GM11168 (cell line): ENCODE measurements at regions not wholly inside any gene's neighbourhood (a gene's known extent, or its start where the extent isn't known, plus 50 kb on each side); places are given as distances from the start of the nearest gene placed in this dataset.

ENCODE experiments used
- in situ Hi-C: fragments of 300-500 bp; cut with MboI; formaldehyde crosslinking; loops from one replicate; pipeline ENCODE4 v1.12.0; 2022; ENCODE audit warnings: low sequenced_read_pairs; ENCODE audit not compliant: unreplicated experiment

- in situ Hi-C loops: no loop called here
These were observed 148.3 kb downstream of the C1orf94 start for GRCh38 chr1:34324879-34325440.

- in situ Hi-C loops: no loop called here
These were observed 151.6 kb downstream of the C1orf94 start for GRCh38 chr1:34328281-34328799.

- in situ Hi-C loops: no loop called here
These were observed 153.4 kb downstream of the C1orf94 start for GRCh38 chr1:34330061-34330460.

- in situ Hi-C loops: no loop called here
These were observed 154.6 kb downstream of the C1orf94 start for GRCh38 chr1:34331020-34331926.

DNA sequence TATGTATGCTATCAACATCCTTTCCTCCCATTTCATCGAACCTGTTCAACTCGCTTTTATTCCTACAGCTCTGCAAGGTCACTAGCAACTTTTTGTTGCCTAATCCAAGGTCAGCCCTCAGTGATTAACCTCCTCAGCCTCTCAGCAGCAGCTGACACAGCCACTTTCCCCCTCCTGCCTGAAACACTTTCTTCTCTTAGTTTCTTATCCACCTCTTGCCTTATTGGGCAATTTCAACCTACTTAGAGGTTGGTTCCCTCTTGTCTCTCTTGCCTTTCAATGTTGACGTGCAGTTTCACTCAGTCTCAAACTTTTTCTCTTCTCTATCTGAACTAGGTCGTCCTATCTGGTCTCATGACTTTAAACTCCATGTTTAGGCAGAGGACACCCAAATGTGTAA is 156.3 kb downstream of the C1orf94 start:
- in situ Hi-C loops: no loop called here

DNA sequence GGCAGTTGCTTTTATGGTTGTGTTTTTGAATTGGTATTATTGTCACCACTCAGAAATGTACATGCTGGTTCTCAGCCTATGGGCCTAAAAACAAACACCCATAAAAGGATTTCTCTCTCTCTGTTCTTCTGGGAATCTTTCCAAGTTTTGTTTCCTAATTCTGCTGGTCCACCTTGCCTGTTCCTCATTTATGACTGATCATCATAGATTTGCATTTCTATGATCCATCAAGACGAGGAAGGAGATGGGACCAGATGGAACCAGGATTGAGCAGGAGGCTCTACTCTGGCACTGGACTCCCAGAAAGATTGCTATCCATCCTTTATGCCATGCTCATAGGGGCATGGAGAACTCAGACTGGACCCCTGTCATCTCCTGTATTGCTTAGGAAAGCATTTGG is 162.2 kb downstream of the C1orf94 start:
- in situ Hi-C loops: no loop called here

DNA sequence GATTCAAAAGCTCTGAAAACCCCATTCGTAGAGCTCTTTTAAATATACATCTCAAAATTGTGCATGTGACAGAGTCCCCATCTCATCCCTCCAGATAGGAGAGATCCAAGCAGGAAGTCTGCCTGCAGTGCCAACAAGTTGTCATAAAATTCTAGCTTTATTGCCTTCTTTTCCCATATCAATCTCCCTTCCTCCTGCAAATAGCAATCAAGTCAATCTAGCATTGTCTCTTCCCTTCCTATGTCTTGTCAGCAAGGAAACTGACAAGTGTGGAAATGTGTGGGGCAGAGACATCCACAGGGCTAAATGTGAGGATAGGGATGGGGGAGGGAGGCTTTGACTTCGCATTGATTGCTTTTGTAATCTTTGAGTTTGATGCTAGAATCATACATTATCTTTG is 165.2 kb downstream of the C1orf94 start:
- in situ Hi-C loops: no loop called here

GRCh38 chr1:34342334-34342733 is 165.6 kb downstream of the C1orf94 start:
- in situ Hi-C loops: no loop called here

DNA sequence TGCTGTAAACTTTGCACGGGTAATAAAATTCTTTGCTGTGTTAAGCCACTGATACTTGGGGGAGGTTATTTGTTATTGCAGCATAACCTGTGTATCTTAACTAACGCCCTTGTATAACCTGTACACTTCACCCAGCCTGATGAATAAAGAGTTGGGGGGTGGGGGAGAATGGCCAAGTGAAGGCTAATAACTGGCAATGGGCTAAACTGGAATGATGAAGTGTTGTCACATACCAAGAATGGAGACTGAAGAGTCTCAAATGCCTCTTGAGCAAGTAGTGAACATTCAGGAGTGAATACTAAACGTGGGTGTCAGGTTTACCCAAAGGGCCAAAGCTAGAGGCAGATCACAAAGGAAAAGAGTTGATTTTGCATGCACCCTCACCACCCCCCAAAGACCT is 169.4 kb downstream of the C1orf94 start:
- in situ Hi-C loops: no loop called here

- in situ Hi-C loops: no loop called here
These were observed 176.7 kb downstream of the C1orf94 start for GRCh38 chr1:34353409-34353808.

DNA sequence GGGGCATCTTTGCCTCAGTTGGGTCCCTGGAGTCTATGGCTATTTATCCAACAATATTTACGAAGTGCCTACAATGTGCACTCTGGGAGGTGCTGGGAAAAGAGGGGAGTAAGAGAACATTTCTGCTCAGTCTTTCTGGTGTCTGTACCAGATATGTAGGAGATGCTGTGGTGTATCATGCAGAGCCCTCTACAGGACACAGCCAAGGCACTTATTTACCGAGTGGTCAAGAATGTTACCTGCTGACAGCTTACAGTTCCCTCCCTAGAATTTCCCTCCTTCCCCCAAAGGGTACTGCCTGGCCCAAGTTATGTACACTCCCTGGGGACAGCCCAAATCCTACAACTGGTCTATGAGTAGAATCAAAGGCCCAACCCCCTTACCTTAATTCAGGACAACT is 177.7 kb downstream of the C1orf94 start:
- in situ Hi-C loops: no loop called here

- in situ Hi-C loops: no loop called here
These were observed 180.1 kb downstream of the C1orf94 start for GRCh38 chr1:34356853-34357252.

DNA sequence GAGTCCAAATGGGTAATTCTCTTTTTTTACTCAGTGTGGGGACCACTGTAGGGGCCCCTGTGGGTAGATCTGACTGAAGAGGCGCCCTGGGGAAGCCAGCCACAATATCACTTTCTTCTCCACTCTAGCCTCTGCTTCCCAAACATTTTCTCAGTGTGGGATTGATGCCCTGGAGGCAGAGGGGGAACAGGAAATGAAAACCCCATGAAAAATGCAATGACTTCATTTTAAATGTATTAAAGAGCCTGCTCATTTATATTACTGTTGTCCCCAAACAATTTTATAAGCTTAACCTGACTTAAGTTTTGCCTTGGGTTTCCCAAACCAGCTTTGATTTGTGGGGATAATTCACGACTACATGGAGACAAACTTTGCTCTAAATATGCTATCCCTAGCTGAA is 181.9 kb downstream of the C1orf94 start:
- in situ Hi-C loops: no loop called here

DNA sequence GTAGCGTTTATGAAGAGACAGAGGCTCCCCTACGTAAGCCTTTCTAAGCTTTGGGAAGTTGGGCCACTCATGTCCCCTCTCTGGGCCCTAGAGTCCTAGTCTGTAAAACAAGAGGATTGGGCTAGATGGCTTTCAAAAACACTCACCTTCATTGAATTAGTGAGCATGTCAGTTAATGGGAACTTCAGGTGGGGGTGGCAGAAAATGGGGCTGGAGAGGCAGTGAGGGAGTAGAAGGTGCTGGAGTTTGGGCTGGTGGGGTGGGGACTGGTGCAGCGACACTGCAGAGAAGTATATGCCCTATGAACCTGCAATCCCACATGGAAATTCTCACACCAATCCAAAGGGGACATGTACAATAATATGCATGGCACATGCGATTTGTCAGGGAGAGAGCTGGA is 182.7 kb downstream of the C1orf94 start:
- in situ Hi-C loops: no loop called here

DNA sequence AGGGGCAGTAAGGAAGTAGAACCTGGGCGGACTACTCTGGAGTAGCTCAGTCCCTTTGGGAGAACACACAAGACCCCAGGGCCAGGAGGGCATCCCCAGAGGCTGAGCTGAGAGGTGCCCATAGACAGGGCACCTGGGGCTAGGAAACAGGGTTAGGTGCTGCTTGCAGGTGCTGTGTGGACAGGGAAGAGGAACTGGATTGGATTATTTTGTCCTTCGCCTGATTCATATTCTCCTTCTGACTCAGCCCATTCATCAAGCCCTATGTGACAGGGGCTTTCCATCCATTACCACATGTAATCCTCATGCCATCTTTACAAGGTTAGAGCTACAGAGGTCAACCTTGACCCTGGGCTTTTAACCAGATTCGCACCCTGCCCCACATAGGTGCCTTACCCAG is 183.9 kb downstream of the C1orf94 start:
- in situ Hi-C loops: no loop called here

GRCh38 chr1:34361121-34361520 is 184.4 kb downstream of the C1orf94 start:
- in situ Hi-C loops: no loop called here

DNA sequence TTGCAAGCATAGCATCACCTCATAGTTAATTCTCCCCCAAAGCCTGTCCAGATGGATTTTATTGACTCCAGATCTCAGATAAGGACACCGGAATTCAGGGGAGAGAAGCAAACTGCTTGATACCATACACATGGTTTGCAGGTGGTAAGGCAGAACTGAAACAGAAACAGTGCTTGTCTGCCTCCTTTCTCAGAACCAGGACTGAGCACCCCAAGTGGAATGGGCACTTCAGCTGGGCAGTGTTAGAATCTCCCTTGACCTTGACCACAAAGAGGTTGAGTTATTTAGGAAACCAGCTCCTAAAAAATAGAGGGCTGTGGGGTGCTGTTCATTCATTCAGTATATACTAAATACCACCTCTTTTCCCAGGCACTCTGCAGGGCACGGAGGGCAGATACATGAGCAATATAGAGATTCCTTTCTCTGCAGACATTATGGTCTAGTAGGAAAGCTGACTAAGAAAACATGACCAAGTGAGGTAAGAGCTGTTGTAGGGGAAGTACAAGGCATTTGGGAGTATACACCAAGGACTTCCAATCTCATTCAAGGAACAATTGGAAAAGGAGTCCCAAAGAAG is 185.2 kb downstream of the C1orf94 start:
- in situ Hi-C loops: no loop called here

DNA sequence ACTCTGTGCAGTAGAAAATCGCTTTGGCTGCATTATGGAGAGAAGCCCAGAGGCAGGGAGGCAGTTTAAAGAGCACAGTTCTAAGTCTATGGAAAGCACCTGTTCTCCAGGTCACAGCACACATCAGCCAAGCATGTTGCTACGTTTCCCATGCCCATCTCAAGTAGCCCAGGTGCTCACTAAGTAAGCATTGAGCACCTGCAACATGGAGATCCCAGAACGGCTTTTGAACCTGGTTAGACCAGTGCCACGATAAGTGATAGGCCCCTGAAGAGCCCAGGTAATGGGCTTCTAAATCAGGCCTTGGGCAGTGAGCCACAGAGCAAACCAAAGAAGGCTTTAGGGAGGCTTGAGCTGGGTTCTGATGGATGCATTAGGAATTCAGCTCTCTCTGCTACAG is 186.2 kb downstream of the C1orf94 start:
- in situ Hi-C loops: no loop called here

DNA sequence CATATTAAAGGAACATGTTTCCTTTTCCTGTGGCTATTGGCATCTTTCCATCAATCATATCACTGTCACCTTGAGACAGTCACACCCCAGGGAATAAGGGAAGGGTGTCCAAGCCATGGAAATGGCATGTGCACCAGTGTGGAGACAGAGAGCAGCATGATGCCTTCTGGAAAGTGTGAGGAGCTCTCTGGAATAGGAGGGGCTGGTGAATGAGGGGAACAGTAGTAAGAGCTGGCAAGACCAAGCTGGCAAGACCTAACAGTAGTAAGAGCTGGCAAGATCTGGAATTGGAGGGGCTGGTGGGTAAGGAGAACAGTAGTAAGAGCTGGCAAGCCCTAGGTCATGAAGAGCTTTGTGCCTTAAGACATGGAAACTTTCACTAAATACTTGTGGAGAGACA is 186.7 kb downstream of the C1orf94 start:
- in situ Hi-C loops: no loop called here

GRCh38 chr1:34363915-34364314 is 187.2 kb downstream of the C1orf94 start:
- in situ Hi-C loops: no loop called here

DNA sequence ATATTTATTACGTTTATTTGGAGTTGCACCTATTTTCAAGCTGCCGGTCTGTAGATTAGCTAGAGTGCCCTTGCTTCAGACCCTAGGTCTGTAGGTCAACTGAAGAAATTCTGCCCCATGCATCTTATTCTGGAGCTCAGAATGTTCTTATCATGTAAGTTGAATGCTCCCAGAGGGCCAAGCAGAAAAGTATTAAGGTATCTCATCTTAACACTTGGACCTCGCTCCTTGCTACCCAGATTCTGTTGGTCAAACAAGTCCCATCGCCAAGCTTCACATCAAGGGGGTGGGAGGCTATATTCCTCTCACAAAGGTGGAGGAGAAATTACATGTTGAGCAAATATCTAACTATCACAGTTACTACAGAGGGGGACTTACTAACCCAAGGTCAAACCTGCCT is 187.7 kb downstream of the C1orf94 start:
- in situ Hi-C loops: no loop called here
